Omental fat pad (tissue), 3 donors: ENCODE measurements at regions not wholly inside any gene's neighbourhood (a gene's known extent, or its start where the extent isn't known, plus 50 kb on each side); places are given as distances from the start of the nearest gene placed in this dataset.

Source experiments
- ATAC-seq: fragments of 150-250 bp; one replicate; pipeline ENCODE4 v1.9.1; 2016; ENCODE audit warnings: mild to moderate bottlenecking, moderate library complexity; ENCODE audit not compliant: low FRiP score
- DNase-seq: peaks from one replicate; pipeline ENCODE4 v3.0.0-alpha.2; 2019; ENCODE audit warnings: low spot score
- CTCF ChIP-seq, 3 donors: fragments of 450-650 bp; IDR thresholded peaks; one replicate each; pipeline ENCODE4 v1.5.1; 2016 to 2017; ENCODE audit warnings: antibody characterized with exemption in 3 of 3, mild to moderate bottlenecking in 3 of 3, moderate library complexity in 2 of 3

DNA sequence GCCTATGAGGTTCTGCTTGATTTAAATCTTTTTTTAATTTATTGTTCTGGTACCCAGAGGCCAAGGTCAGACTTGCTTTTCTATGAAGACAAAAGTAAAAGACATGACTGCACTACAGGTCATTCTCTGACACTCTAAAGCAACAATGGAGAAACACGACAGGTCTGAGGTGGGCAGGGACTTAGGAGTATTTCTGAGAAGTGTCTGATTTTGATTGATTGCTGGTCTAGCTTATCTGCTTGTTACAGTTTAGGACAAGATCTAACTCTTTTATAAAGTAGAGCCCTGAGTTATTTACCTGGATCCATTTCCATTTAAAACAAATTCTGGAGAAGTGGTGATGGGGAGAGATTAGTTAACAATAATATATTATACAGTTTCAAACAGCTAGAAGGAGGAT is 115.2 kb upstream of the STT3B start:
- DNase-seq (no peak), ATAC-seq (no peak)
- TF ChIP-seq CTCF (IDR thresholded peaks at IDR 0.05), result no peak

DNA sequence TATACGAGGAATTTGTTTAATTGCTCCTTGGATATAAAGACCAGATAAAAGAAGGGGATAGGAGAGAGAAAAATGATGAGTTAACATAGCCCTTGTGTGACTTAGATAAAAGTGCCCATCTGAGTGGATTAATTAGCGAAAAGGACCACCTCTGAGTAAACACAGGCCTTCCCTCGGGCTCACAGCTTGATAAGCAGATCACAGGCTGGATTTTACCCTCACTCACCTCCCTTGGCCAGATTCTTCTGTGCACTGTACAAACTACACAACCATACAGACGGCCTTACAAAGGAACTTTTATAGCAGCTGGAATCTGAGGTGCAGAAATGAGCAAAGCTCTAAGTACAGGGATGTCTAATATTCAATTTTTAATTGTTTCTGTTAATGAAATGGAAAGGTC is 112.4 kb upstream of the STT3B start:
- TF ChIP-seq CTCF (IDR thresholded peaks at IDR 0.05), result no peak
- no peak for ATAC-seq
- DNase-seq, result no peak

- no peak for ATAC-seq
- no peak for DNase-seq
- no peak for TF ChIP-seq CTCF (IDR thresholded peaks at IDR 0.05)
These were observed 111.2 kb upstream of the STT3B start for GRCh38 chr3:31421314-31422048.

- ATAC-seq (no peak), DNase-seq (no peak)
- TF ChIP-seq CTCF (IDR thresholded peaks at IDR 0.05), result no peak
These were observed 110.5 kb upstream of the STT3B start for GRCh38 chr3:31422237-31422636.

DNA sequence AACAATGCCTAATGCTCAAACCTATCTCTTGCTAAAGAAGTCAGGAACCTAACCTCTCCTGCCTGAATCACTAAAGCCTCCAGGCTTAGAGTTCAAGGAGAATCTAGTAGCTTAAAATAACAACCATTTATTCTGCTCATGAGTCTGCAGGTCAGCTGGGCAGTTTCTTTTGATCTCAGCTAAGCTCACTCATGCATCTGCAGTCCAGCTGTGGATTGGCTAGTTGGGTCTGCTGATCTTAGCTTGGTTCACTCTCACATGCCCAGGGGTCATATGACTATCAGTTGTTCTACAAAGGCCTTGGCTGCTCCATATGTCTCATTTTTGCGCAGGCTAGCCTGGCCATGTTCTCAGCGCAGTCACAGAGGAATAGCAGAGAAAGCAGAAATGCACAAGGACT is 109.2 kb upstream of the STT3B start:
- ATAC-seq, result no peak
- DNase-seq, result no peak
- no peak for TF ChIP-seq CTCF (IDR thresholded peaks at IDR 0.05)

- ATAC-seq (no peak), DNase-seq (no peak)
- no peak for TF ChIP-seq CTCF (IDR thresholded peaks at IDR 0.05)
These were observed 107.3 kb upstream of the STT3B start for GRCh38 chr3:31425401-31425800.

DNA sequence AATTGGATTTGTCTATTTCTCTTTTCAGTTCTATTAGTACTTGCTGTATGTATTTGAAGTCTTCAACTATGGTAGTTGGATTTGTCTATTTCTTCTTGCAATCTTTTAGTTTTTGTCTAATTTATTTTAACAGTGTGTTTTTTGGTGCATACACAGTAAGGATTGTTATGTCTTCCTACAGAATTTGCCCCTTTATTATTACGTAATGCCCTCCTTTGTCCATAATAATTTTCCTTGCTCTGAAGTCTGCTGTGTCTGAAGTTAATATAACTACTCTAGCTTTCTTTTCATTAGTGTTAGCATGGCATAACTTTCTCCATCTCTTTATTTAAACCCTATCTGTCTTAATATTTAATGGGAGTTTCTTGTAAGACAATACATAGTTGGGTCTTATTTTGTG is 105.1 kb upstream of the STT3B start:
- no peak for ATAC-seq
- TF ChIP-seq CTCF (IDR thresholded peaks at IDR 0.05), result no peak

More for the DNA sequence above, 105.1 kb upstream of the STT3B start:
- no peak for DNase-seq
